ENCODE measurements at regions not wholly inside any gene's neighbourhood (a gene's known extent, or its start where the extent isn't known, plus 50 kb on each side); places are given as distances from the start of the nearest gene placed in this dataset.
"Not testable (repeated sequence)": the region's sequence is repeated elsewhere in the genome, so short reads cannot be mapped to it uniquely, and the experiment has no call there.

GRCh38 chr5:63101870-63102269, 523.3 kb downstream of the LRRC70 start:
- no peak for DNase-seq

GRCh38 chr5:63097286-63097685, 518.7 kb downstream of the LRRC70 start:
- no peak for DNase-seq

GRCh38 chr5:63094730-63095129, 516.1 kb downstream of the LRRC70 start:
- DNase-seq, result no peak

GRCh38 chr5:63089147-63089546, 510.5 kb downstream of the LRRC70 start:
- DNase-seq, result no peak

- no peak for DNase-seq
Measured at GRCh38 chr5:63085561-63085960, 506.9 kb downstream of the LRRC70 start.

GRCh38 chr5:63083689-63084088, 505.1 kb downstream of the LRRC70 start:
- not testable (repeated sequence) for DNase-seq

GRCh38 chr5:63081402-63081801, 502.8 kb downstream of the LRRC70 start:
- no peak for DNase-seq

- no peak for DNase-seq
Measured at GRCh38 chr5:63070001-63070400, 491.4 kb downstream of the LRRC70 start.

GRCh38 chr5:63055421-63055820, 476.8 kb downstream of the LRRC70 start:
- no peak for DNase-seq

GRCh38 chr5:63053019-63053638, 474.5 kb downstream of the LRRC70 start:
- no peak for DNase-seq

- no peak for DNase-seq
Measured at GRCh38 chr5:63050916-63051315, 472.3 kb downstream of the LRRC70 start.

GRCh38 chr5:63049935-63050334, 471.3 kb downstream of the LRRC70 start:
- DNase-seq, result no peak

- no peak for DNase-seq
Measured at GRCh38 chr5:63043792-63044191, 465.2 kb downstream of the LRRC70 start.

- DNase-seq, result no peak
Measured at GRCh38 chr5:63032343-63032742, 453.7 kb downstream of the LRRC70 start.

GRCh38 chr5:63029891-63030290, 451.3 kb downstream of the LRRC70 start:
- DNase-seq, result no peak

GRCh38 chr5:63025679-63026078, 447.1 kb downstream of the LRRC70 start:
- no peak for DNase-seq

GRCh38 chr5:63022403-63022802, 443.8 kb downstream of the LRRC70 start:
- DNase-seq, result no peak

- no peak for DNase-seq
Measured at GRCh38 chr5:63011158-63011557, 432.5 kb downstream of the LRRC70 start.

- no peak for DNase-seq
Measured at GRCh38 chr5:63008195-63008594, 429.6 kb downstream of the LRRC70 start.

GRCh38 chr5:62994842-62995241, 416.2 kb downstream of the LRRC70 start:
- DNase-seq, result not testable (repeated sequence)

- no peak for DNase-seq
Measured at GRCh38 chr5:62985749-62986148, 407.1 kb downstream of the LRRC70 start.

GRCh38 chr5:62982348-62982747, 403.7 kb downstream of the LRRC70 start:
- DNase-seq, result no peak

- DNase-seq, result no peak
Measured at GRCh38 chr5:62980884-62981283, 402.3 kb downstream of the LRRC70 start.

GRCh38 chr5:62979472-62979871, 400.9 kb downstream of the LRRC70 start:
- no peak for DNase-seq

GRCh38 chr5:62977661-62978060, 399.0 kb downstream of the LRRC70 start:
- no peak for DNase-seq
